GM06990 (cell line): ENCODE measurements at regions not wholly inside any gene's neighbourhood (a gene's known extent, or its start where the extent isn't known, plus 50 kb on each side); places are given as distances from the start of the nearest gene placed in this dataset.

Experiments
- DNase-seq: peaks from one replicate; pipeline ENCODE4 v3.0.0-alpha.2; 2011; ENCODE audit not compliant: insufficient read length; ENCODE audit errors: extremely low read depth
- H3K27me3 ChIP-seq: replicated peaks from 2 replicates; pipeline ENCODE4 v1.6.0; 2011; ENCODE audit warnings: low read length; ENCODE audit not compliant: control insufficient read depth, insufficient read depth
- H3K36me3 ChIP-seq: 2 replicates; pipeline ENCODE4 v1.5.1; 2011; ENCODE audit warnings: low read length; ENCODE audit not compliant: control insufficient read depth, insufficient read depth
- H3K4me3 ChIP-seq: replicated peaks from 2 replicates; pipeline ENCODE4 v1.5.1; 2011; ENCODE audit warnings: low read depth, mild to moderate bottlenecking, control low read depth, low read length
- TF ChIP-seq, protein P1 (sequence below): IDR thresholded peaks from 2 replicates; pipeline ENCODE4 v1.5.1; 2011; ENCODE audit warnings: low read length, control low read depth, mild to moderate bottlenecking, inconsistent platforms; ENCODE audit not compliant: insufficient read depth, poor library complexity, severe bottlenecking

DNA sequence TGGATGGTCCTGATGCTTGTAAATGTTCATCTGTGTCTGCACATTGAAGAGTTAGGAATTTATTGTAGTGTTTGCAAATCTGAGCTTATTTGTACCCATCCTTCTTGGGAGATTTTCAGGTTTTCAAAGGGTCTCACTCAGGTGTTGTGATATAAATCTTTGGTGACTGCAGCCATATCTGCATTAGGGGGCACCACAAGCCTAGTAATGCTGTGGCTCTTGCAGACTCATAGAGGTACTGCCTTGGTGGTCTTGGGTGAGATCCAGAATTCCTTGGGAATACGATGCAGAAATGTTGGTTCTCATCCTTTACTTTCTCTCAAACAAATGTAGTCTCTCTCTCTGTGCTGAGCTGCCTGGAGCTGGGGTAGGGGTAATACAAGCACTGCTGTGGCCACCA is 405.9 kb downstream of the TTLL7 start:
- Histone ChIP-seq H3K27me3 (no peaks in the 10 kb centered on the region), H3K36me3 (no peaks in the 10 kb centered on the region), H3K4me3 (no peak overlapping the region)
- TF ChIP-seq, protein P1, sequence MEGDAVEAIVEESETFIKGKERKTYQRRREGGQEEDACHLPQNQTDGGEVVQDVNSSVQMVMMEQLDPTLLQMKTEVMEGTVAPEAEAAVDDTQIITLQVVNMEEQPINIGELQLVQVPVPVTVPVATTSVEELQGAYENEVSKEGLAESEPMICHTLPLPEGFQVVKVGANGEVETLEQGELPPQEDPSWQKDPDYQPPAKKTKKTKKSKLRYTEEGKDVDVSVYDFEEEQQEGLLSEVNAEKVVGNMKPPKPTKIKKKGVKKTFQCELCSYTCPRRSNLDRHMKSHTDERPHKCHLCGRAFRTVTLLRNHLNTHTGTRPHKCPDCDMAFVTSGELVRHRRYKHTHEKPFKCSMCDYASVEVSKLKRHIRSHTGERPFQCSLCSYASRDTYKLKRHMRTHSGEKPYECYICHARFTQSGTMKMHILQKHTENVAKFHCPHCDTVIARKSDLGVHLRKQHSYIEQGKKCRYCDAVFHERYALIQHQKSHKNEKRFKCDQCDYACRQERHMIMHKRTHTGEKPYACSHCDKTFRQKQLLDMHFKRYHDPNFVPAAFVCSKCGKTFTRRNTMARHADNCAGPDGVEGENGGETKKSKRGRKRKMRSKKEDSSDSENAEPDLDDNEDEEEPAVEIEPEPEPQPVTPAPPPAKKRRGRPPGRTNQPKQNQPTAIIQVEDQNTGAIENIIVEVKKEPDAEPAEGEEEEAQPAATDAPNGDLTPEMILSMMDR: no peak
- no peak for DNase-seq

DNA sequence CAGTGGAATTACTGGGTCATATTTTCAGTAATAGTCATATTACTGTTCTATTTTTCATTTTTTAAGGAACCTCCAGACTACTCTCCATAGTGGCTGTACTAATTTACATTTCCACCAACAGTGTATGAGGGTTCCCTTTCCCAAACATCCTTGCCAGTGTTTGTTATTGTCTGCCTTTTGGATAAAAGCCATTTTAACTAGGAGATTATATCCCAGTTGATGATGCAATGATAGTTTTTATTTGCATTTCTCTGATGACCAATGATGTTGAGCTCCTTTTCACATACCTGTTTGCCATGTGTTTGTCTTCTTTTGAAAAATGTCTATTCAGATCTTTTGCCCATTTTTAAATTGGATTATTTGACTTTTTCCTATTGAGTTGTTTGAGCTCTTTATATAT is 410.8 kb downstream of the TTLL7 start:
- H3K27me3 ChIP-seq: no peaks in the 10 kb centered on the region
- no peaks in the 10 kb centered on the region for H3K36me3 ChIP-seq
- DNase-seq: no peak
- TF ChIP-seq, protein P1: no peak
- no peak overlapping the region for H3K4me3 ChIP-seq

DNA sequence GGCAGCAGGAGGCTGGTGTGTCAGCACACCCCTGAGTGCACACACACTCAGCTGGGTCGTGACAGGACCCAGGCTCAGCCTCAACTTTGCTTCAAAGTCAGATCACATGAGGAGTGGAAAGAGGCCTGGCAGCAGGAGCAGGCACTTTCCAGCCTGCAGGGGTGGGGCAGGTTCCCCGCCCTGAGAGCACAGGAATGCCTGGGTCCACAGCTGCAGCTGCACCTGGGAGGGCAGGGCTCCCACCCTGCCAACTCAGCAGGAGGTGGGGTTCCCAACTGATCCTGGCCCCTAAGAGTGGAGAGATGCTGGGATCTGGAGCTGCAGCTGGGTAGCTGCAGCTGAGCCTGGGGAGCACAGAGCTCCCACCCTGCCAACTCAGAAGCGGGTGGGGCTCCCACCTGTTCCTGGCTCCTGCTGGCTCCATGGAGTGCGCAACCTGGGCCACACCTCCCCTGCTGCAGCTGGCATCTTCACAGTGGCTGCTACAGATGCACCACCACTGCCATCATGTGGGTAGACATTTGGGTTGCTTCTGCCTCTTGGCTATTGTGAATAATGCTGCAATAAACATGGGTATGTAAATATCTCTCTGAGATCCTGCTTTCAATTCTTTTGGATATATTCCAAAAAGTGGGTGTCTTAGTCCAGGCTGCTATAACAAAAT is 415.4 kb downstream of the TTLL7 start:
- no peaks in the 10 kb centered on the region for H3K36me3 ChIP-seq
- H3K27me3 ChIP-seq: no peaks in the 10 kb centered on the region
- no peak overlapping the region for H3K4me3 ChIP-seq
- TF ChIP-seq, protein P1: peak; percentile 33
- peak; percentile 24 for DNase-seq

DNA sequence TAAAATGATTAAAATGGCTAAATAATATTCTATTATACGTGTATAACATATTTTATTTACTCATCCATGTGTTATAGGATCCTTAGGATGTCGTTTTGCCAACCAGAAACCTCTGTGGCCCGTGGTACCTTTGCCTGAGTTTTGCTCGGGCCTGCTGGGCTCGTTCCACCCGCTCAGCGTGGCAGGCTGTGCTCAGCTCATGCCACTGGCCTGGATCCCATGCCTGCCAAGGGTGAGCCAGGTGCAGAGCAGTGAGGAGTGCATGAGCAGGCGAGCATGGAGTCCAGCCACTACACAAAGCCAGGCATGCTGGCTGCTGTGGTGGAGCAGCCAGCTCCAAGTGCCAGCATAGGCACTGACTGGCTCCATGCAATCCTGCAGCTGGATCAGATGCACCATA is 417.2 kb downstream of the TTLL7 start:
- DNase-seq: no peak
- no peak overlapping the region for H3K4me3 ChIP-seq
- TF ChIP-seq, protein P1: no peak

DNA sequence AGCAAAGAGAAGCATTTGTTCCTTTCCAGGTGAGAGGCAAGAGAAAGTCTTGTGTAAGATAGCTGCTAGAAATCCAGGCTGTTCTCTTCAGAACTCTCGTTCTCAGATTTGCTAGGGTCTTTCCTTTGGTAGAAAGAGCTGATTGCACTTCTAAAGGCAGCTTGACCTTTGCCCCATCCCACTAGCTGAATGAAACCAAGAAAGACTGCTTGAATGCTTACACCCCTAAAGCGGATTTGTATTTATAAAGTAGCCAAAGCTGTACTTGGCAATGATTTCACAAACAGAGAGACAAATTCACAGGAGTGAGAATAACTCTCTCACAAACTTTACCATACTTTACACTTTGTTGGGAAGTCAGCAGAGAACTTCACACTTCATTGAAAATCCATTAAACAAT is 424.1 kb downstream of the TTLL7 start:
- DNase-seq: no peak
- H3K36me3 ChIP-seq: no peaks in the 10 kb centered on the region
- no peaks in the 10 kb centered on the region for H3K27me3 ChIP-seq
- TF ChIP-seq, protein P1: no peak
- H3K4me3 ChIP-seq: no peak overlapping the region

More for the DNA sequence above, 417.2 kb downstream of the TTLL7 start:
- no peaks in the 10 kb centered on the region for H3K36me3 ChIP-seq
- no peaks in the 10 kb centered on the region for H3K27me3 ChIP-seq

DNA sequence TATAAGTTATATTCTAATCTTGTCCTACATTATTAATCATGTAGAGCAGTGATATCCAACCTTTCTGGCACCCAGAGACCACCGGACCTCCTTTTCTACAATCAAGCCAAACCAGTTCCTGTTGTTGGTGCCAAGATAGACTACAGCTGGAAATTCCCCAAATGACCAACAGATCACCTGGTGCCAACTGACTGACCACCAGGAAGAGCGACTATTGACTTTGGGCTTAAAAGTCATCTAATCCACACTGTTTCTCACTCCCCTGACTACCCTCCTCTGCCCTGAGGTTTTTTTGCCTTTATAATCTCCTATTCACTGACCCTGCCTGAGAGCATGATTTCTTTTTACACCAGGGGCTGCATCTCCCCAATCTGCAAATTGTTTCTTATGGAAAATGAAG is 425.2 kb downstream of the TTLL7 start:
- DNase-seq: no peak
- Histone ChIP-seq H3K36me3 (no peaks in the 10 kb centered on the region), H3K4me3 (no peak overlapping the region), H3K27me3 (no peaks in the 10 kb centered on the region)
- TF ChIP-seq, protein P1: no peak
